ENCODE measurements at regions not wholly inside any gene's neighbourhood (a gene's known extent, or its start where the extent isn't known, plus 50 kb on each side); places are given as distances from the start of the nearest gene placed in this dataset.

DNA sequence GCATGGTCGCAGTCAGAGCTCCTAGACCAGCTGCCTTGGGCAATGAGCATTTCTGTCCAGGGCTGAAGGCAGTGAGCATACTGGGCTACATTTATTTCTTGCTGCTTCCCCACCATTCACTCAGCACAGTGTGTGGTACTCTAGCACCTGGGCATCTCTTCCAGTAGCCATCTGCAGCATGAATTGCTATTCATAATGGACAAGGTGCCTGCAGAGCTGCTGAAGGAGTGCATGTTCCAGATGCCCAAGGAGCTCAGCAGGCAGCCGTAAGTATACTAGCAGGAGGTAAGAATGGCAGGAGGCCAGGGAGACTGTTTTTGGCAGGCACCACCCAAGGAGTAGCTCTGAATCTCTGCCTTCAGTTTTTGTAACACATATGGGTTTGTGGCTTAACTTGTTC lies 110.4 kb upstream of the RXFP1 start:
- TF ChIP-seq, protein P1, sequence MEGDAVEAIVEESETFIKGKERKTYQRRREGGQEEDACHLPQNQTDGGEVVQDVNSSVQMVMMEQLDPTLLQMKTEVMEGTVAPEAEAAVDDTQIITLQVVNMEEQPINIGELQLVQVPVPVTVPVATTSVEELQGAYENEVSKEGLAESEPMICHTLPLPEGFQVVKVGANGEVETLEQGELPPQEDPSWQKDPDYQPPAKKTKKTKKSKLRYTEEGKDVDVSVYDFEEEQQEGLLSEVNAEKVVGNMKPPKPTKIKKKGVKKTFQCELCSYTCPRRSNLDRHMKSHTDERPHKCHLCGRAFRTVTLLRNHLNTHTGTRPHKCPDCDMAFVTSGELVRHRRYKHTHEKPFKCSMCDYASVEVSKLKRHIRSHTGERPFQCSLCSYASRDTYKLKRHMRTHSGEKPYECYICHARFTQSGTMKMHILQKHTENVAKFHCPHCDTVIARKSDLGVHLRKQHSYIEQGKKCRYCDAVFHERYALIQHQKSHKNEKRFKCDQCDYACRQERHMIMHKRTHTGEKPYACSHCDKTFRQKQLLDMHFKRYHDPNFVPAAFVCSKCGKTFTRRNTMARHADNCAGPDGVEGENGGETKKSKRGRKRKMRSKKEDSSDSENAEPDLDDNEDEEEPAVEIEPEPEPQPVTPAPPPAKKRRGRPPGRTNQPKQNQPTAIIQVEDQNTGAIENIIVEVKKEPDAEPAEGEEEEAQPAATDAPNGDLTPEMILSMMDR (IDR thresholded peaks at IDR 0.05; ENCODE audit: poor library complexity), result no peak
- TF ChIP-seq EZH2 (IDR thresholded peaks at IDR 0.05; ENCODE audit: borderline replicate concordance) (no peak), EZH2phosphoT487 (IDR thresholded peaks at IDR 0.05; ENCODE audit: low read depth, severe bottlenecking, unreplicated experiment) (no peak)
